ENCODE measurements at regions not wholly inside any gene's neighbourhood (a gene's known extent, or its start where the extent isn't known, plus 50 kb on each side); places are given as distances from the start of the nearest gene placed in this dataset.

DNA sequence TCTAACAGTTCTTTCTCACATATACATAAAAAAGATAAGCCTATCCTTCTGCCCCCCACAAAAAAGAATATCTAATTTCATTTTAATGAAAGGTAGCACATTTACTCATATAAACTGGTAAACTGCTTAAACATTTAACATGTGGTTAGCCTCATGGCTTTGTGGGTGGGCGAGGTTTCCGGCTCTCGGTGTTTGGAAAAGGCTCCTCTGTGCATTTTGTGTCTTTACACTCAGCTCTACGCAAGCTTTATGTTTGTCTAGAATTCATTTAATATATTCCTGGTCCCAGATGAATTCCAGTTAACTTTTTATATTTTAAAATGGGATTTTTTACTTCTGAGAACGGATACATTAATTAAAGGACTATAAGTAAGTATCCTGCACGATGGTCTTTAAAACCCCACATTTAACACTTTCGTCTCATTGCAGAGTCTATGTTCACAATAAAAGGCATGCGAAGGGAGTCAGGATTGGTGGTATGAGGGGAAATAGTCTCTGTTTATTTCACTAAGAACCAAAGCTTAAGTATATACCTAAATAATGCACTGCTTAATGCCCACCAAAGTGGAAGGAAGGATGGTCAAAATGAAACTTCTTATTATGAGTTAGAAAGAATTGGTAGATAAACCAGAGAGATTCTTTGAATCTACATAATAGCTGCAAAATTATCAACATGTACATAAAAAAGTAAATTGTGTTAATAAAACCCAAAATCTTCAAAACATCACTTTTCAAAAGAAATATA lies 197.2 kb downstream of the CRPPA start:
- no peak for DNase-seq

DNA sequence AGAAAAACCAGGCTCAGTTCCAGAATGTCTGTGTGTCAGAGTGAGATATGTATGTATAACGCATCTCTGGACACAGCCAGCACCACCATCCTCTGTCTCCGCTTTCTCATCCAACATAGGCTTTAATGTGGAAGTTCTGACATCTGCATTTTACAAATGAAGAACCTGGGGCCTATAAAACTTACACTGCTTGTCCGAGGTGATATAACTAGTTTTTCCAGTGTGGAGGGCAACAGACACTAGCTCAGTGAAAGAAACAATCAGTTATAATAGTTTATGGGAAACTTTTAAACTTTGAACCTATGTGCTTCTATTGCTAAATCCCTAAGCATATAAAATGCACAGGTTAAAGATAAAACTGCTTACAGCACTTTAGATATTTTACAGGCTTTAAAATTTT lies 208.7 kb downstream of the CRPPA start:
- no peak for DNase-seq

DNA sequence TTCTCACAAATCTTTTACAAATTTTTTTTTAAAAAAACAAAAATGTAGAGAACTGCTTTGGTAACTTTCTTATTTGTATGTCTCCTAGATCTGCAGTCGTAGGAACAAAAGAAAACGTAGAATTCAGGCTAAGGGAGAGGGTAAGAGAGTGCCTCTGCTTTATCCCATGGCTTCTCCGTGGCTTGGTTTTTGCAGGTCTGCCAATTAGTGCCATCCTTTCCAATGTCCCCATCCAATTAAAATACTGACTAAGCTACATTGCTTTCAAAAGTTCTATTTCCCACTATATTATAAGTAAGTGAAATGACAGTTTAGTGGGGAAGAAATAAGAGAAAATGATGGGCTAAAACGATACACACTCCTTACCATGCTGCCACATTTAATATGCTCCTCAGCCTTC lies 209.3 kb downstream of the CRPPA start:
- DNase-seq, result no peak

DNA sequence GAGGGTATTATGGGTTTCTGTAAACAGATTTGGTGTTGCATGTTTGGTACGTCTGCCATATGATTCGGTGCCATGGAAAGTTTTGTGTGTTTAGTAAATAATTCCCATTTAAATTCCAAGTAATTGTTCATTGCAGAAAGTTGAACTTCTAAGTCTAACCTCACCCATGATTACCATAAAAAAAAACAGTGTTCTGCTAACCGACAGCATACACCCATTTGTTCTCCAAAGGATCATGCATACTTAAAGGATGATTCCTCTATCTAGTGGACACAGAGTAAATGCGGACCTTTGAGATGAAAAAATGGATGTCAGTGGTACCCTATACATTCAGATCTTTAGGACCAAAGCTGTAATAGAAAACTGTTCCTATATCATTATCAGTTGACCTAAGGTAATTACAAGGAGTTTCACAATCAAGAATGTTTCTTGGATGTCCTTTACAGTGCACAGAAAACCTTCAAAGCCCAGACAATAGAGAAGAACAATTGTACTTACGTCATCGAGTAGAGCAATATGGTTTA lies 209.9 kb downstream of the CRPPA start:
- no peak for DNase-seq

DNA sequence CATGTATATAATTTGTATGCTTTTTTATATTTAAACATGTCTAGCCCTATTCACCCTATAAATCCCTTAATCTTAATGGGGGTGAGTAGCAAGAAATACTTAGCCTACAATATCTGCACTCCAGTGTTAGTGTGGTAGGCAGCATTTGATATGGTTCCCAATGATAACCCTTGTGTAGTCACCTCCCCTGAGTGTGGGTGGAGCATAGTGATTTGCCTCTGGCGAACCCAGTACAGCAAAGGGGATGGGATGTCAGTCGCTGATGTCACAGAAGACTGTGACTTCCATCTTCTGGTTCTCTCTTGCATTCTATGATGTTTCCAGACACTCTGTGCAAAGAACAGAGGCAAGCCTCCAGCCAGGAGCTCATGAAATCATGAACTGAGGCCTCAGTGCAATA lies 211.2 kb downstream of the CRPPA start:
- DNase-seq, result no peak

DNA sequence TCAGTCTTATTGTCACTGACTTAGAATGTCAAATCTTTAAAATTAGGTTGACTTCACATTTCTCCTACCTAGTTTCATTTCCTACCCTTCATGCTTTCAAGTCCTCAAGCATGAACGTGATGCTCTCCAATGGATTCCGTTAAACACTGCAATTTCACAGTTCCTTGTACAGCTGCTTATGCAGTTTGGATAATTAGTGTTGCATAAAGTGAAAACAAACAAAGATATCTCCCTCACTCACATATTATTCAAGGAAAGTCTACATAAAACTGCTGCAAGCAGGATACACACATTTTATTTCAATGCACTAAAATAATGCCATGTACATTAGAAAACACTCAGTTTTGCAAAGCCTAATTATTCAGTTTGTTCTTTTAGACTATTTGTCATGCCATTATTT lies 214.0 kb downstream of the CRPPA start:
- no peak for DNase-seq

DNA sequence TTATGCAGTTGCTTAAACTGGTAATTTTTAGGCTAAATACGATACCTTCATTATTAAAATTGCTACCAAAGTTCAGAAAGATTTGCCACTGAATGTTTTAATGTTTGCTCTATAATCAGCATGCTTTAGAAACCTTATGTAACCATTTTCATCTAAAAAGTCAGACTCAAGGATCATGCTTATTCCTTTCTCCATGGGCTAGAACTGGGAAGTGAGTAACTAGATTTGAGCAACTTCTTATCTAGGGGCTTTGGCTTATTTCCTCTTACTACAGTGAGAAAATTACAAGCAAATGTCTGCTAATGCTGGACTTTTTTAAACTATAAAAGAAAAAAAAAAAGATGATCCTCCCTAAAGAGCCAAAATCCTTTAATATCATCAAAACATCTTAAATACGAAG lies 215.9 kb downstream of the CRPPA start:
- DNase-seq, result no peak

DNA sequence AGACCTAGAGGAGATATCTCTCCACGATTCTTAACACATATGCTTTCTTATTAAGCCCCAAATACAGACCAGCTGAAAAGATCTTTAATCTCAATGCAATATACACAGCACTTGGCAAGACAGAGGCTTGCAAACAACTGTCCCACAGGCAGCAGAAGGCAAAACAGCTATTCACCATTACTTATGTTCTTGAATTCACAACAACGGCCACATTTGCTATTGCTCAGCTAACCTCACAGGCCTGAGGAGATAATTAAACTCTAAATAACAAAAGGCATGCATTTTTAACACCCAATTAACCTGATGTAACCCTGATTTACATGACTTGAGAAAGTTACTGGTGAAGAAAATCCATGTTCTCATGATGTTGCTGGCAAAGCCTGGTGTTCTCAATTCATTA lies 216.4 kb downstream of the CRPPA start:
- no peak for DNase-seq

DNA sequence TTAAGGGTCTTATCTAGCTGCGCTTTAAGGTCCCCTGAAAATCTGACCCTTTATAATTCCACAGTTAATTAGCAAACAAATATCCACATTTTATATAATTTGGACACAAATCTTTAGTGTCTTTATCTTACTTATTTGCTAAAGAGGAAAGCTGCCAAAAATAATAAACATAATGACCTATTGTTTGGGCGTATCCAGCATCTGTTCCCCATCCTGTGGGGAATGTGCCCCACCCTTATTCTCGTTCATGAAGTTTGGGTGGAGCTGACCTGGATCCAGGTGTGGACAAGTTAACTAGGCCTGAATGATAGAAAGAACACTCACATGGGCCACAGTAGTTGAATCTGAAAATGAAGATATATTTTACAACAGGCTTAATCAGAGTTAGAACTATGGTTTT lies 218.3 kb downstream of the CRPPA start:
- DNase-seq, result no peak

DNA sequence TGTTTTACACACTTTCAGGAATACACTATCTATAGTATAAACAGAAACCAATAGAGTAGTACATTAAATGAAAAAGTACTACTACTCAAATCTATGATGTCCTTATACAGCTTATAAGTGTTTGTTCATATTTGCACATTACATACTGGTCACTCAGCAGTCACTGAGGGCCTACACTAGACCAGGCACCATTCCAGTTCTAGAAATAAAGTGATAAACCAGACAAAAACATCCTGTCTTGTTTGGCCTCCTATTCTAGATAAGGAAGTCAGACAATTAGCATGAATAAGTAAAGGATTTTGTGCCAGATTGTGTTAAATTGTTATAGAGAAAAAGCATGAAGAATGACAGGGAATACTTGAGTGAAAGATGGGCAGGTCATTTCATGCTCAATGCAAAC lies 219.0 kb downstream of the CRPPA start:
- DNase-seq, result no peak

DNA sequence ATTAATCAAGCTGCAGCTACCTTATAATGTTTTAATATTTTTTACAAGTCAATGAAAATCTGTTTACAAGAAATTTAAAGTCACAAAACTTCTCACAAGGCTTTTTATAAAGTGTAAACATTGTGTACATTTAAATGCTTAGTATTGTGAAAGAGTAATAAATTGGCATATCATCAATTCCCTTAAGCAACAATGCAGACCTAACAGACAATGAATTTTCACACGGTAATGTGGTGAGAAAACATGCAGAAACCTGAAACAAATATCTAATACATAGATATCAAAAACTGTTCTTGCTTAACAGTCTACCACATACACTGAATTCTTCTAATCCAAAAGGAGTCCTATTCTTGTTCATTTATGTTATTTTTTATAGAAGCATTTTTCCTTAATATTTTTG lies 220.7 kb downstream of the CRPPA start:
- no peak for DNase-seq

DNA sequence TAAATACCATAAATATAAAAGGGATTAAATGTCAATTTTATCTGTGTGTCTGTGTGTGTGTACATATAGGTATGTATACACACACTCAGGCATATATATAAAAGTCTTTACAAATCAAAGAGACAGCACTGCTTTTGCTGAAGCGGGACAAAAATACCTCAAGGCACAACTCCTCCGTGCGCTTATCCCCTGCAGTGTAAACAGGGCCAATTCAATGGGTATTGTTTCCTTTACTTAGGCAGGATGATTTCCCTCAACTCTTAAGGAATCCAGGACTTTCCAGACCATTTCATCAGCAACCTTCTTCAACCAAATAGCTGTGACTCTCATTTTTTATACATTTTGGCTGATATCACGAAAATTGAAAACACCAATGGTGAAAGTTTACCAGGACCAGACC lies 227.7 kb downstream of the CRPPA start:
- no peak for DNase-seq

DNA sequence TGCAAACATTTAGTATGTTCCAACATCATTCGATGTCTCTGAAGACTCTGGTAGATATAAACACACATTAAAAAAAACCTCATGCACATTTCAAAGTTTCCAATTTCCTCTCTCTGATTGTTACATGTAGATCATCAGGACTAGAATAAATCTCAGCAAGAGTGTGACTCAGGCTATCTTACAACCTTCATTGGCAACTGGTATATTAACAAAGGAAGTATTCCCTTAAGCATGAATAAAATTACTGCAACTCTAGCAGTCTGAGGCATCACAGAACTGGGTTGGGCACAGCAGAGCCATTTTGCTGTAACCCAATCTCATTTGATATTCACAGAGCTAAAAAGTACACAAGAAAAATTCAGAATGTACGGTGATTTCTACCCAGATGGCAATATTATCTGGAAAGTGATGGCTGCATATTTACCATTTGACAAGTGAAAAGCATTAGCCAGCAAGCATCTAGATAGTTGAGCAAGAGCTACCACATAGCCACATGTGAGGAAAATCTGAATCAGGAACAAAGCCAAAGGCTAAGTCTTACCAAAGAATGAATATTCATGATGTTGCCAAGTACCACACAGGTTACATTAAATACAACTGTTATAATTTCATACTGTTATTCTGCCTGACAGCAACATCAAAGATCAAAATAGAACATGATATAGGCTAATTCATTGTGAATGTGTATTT lies 232.2 kb downstream of the CRPPA start:
- DNase-seq, result no peak

DNA sequence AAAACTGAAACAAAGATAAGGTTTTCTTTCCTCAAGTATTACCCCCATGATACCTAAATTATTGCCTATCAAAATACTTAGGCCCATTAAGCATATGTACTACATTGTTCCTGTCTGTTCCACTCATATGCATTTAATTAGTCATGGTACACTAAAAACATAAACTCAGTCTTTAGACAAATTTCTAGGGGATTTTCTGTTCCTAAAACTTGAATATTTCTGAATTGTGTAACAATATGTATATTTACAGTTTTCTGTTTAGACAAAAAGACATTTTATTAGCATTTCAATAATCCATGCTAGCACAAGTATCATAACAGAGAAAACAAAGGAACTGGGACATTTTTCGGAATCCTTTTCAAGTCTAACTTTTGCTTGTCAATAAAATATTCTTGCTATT lies 234.2 kb downstream of the CRPPA start:
- DNase-seq, result no peak

DNA sequence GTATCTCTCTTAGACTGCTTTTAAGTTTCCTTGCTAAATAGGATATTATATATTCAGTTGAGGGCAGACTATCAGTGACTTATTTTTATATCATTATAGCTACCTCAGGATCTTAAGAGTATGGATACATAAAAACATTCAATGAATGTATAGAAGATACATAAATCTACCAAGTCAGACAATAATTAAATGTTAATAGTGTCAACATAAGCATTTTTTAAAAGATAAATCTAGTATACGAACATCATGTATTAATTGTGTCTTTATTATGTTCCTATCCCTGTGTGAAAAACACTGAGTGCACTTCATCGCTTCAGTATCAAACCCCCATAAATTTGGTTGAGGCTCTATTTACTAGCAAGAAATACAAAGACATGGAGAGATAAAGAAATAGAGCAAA lies 242.8 kb downstream of the CRPPA start:
- no peak for DNase-seq

DNA sequence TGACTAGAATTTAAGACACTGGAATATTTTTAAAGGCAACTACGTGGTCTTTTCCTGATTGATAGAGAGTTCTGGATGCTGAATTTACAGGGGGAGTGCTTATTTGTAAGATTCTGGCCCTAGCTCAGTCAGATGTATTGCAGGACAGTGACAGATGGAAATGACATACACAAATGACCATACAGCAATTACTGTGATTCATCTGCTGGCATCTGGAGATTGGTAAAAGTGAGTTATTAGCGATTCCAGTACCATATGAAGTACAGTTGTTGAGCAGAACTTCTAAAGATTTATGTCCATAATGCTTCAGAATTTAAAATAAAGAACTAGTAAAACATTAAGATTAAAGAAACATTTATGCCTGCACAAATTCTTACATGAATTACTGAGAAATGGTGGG lies 243.2 kb downstream of the CRPPA start:
- no peak for DNase-seq

DNA sequence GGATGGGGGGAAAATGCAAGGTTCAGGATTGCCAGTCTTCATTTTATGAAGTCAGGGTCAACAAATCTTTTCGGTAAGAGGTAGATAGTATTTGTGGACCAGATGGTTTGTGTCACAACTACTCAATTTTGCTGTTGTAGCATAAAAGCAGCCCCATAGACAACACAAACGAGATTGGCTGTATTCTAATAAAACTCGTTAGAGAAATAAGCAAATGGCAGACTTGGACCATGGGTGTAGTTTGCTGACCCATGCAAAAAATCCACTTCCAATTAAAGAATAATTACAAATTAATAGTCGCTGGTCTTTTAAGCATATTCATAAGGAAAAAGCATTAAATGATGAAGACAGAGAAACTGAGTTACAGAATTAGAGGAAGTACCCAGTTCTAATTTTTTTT lies 247.1 kb downstream of the CRPPA start:
- DNase-seq, result no peak

DNA sequence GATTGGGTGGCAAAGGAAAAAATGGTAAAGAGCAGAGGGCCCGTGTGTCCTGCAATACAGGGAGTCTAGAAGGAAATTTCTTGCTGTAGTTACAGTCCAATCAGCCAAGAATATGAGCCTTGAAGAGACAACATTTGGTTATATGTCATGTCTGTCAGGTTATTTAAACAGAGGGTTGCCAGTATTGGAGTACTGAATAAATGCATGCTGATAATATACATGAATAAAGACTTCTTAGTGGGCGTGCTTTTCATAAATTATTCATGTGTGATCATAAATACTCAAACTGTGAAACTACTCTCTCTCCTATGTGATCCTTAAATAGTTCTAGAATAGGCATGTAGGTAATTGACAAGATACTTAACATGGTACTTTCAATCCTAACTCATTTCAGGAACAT lies 249.0 kb downstream of the CRPPA start:
- DNase-seq, result no peak

DNA sequence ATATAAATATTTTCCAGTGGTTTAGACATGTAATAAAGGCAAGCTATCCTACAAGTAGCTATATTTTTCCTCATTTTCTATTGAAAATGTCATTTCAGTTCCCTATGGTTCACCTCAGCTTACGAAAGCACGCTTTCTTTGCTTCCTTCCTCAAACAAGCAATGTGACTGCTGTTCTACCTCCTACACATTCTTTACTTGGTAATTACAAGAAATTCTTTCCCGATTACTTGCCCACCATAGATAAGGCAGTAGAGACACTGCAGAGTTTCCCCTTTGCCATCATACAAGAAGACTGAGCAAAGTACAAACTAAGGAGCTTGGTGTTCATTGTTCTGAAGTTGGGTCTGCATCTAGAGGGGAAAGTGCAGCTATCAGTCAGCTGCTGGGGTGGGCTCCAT lies 249.4 kb downstream of the CRPPA start:
- DNase-seq, result no peak

DNA sequence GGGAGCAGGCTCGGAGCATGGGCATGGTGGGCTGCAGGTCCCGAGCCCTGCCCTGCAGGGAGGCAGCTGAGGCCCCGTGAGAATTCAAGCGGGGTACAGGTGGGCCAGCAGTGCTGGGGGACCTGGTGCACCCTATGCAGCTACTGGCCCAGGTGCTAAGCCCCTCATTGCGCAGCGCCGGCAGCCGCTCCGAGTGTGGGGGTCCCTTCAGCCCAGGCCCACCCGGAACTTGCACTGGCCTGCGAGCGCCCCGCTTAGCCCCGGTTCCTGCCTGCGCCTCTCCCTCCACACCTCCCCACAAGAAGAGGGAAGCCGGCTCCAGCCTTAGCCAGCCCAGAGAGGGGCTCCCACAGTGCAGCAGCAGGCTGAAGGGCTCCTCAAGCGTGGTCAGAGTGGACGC lies 250.7 kb downstream of the CRPPA start:
- no peak for DNase-seq

DNA sequence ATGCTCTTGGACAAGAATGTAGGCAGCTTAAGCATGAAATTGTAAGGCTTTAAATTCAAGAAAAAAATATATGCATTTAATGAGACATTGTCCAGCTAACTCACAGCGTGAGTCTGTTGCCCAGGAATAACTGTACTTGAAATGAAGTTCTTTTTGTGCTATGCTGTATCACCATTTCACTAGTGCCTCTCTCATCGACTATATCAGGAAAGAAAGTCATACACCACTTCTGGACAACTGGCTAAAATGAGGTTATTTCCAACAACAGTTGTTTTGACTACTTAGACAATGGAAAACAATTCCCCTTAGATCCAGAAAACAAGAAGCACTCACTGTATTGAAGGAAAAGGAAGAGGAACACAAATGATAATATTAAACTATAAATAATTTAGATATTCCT lies 251.8 kb downstream of the CRPPA start:
- DNase-seq, result no peak

DNA sequence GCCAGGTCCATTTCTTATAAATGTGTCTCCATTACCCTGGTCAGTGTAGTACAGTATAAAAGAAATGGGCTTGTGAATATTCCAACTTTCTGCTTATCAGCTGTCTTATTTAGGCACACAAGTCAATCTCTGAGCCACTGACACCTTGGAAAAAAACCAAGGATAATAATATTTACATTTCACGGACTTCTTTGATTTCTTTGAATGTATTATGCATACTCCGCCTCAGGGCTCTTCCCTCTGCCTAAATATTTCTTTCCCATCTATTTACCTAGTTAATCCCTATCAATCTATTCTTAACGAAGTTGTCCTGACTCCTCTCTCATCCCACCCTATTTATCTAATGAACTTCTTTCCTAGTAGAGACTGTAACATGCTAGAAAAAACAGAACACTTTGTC lies 253.8 kb downstream of the CRPPA start:
- no peak for DNase-seq

DNA sequence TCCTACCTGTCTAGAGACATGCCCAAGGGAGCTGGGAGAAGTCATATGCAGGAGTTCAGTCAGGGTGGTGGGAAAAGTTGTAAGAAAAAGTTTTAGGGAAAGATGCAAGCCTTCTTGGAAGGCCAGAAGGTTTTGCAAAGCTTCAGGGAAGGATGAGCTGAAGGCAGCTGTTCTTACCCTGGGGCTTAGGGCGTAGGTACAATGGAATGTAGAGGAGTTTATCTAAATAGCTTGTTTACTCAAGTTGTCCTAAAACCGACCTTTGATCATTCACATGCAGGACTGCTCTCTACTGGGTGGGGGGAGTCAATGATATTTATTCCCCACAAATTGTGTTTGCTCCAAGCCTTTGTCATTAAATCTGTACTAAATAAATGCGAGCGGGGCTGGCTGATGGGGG lies 277.0 kb downstream of the CRPPA start:
- DNase-seq, result no peak

DNA sequence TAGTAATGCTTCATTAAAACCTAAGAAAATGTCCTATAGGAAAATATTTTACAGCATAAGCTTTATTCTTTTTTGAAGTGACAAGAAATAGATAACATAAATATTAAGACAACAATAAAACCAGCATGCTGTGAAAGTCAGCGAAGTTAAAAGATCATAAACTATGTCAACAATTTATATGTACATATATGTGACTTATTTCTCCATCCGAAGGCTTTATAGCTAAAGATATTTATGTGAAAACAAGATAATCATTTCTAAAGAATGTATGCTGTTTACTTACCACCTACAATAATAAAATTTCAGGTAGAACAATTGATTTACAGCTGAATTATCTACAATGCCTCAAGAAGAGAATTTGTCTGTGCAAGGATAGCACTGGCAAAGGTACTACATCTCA lies 283.4 kb downstream of the CRPPA start:
- DNase-seq, result no peak
